MM.1S (cell line): ENCODE measurements at regions not wholly inside any gene's neighbourhood (a gene's known extent, or its start where the extent isn't known, plus 50 kb on each side); places are given as distances from the start of the nearest gene placed in this dataset.

Experiments
- DNase-seq: peaks from one replicate; pipeline ENCODE4 v3.0.0-alpha.2; 2015
- H2AFZ ChIP-seq: fragments of 300-600 bp; sonication (generic); 2 replicates; pipeline ENCODE4 v1.6.0; 2016; ENCODE audit warnings: antibody characterized with exemption, low read length
- H3F3A ChIP-seq: fragments of 300-600 bp; sonication (generic); 2 replicates; pipeline ENCODE4 v1.6.1; 2016; ENCODE audit warnings: mild to moderate bottlenecking, antibody characterized with exemption, low read length, moderate library complexity, mixed read lengths; ENCODE audit not compliant: insufficient read depth
- H3K27ac ChIP-seq: fragments of 300-600 bp; sonication (generic); 2 replicates; pipeline ENCODE4 v1.5.1; 2016; ENCODE audit warnings: mild to moderate bottlenecking, low read length
- H3K27me3 ChIP-seq: fragments of 300-600 bp; sonication (generic); replicated peaks from 2 replicates; pipeline ENCODE4 v1.6.0; 2016; ENCODE audit warnings: low read length; ENCODE audit not compliant: insufficient read depth
- H3K36me3 ChIP-seq: fragments of 300-600 bp; sonication (generic); replicated peaks from 2 replicates; pipeline ENCODE4 v1.6.1; 2016; ENCODE audit warnings: mild to moderate bottlenecking, low read length, mixed read lengths; ENCODE audit not compliant: insufficient read depth
- H3K4me1 ChIP-seq: fragments of 300-600 bp; sonication (generic); 2 replicates; pipeline ENCODE4 v1.6.1; 2016; ENCODE audit warnings: low read length, mixed read lengths
- H3K4me2 ChIP-seq: fragments of 300-600 bp; sonication (generic); 2 replicates; pipeline ENCODE4 v1.6.0; 2016; ENCODE audit warnings: low read depth, low read length
- H3K4me3 ChIP-seq: fragments of 300-600 bp; sonication (generic); 2 replicates; pipeline ENCODE4 v1.5.1; 2016; ENCODE audit warnings: low read length, mixed read lengths
- H3K79me2 ChIP-seq: fragments of 300-600 bp; sonication (generic); 2 replicates; pipeline ENCODE4 v1.6.1; 2016; ENCODE audit warnings: mixed run types, low read length, mixed read lengths
- H3K9ac ChIP-seq: fragments of 300-600 bp; sonication (generic); 2 replicates; pipeline ENCODE4 v1.6.1; 2016; ENCODE audit warnings: low read length, mixed read lengths
- H3K9me2 ChIP-seq: fragments of 300-600 bp; sonication (generic); replicated peaks from 2 replicates; pipeline ENCODE4 v1.6.1; 2016; ENCODE audit warnings: mild to moderate bottlenecking, low read length, mixed read lengths; ENCODE audit not compliant: insufficient read depth
- H3K9me3 ChIP-seq: fragments of 300-600 bp; sonication (generic); replicated peaks from 2 replicates; pipeline ENCODE4 v1.6.1; 2016; ENCODE audit warnings: mild to moderate bottlenecking, low read length, mixed read lengths; ENCODE audit not compliant: insufficient read depth
- H4K20me1 ChIP-seq: fragments of 300-600 bp; sonication (generic); 2 replicates; pipeline ENCODE4 v1.6.1; 2016; ENCODE audit warnings: mild to moderate bottlenecking, low read length, moderate library complexity, mixed read lengths; ENCODE audit not compliant: insufficient read depth
- EZH2 ChIP-seq: fragments of 300-600 bp; sonication (generic); optimal IDR thresholded peaks from 2 replicates; pipeline ENCODE3; 2017; ENCODE audit warnings: low read depth, mild to moderate bottlenecking, antibody characterized with exemption, low read length, mixed read lengths
- EZH2phosphoT487 ChIP-seq: fragments of 300-600 bp; sonication (generic); IDR thresholded peaks from 2 replicates; pipeline ENCODE4 v1.6.1; 2018; ENCODE audit warnings: antibody characterized with exemption, low read length
- TF ChIP-seq, protein P1 (sequence below): fragments of 300-600 bp; sonication (generic); IDR thresholded peaks from 2 replicates; pipeline ENCODE4 v1.5.1; 2016; ENCODE audit warnings: antibody characterized with exemption, low read length, mixed read lengths

DNA sequence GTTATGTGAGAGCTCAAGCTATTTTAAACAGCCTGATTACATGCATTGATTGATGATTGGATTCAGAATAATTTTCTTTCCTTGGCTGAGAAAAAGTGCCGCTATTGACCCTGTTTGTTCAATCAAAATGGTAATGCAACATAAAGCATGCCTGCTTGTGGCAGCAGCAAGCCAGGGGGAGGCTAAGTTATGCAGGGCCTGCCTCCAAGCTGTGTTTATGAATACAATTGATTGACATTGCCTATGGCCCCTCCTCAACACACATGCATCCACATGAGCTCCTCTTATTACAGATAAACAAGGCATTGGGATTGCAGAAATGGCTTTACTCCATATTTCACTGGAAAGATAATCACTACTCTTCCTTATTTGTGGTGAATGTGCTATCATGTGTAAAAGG lies 395.6 kb downstream of the TDRD15 start:
- Histone ChIP-seq H3K9me3 (no peaks in the 10 kb centered on the region), H3K27ac (no peak overlapping the region), H3K4me1 (no peaks in the 10 kb centered on the region), H3K79me2 (no peaks in the 10 kb centered on the region), H3K4me3 (no peak overlapping the region), H3K4me2 (no peak overlapping the region), H2AFZ (no peak overlapping the region), H3F3A (no peaks in the 10 kb centered on the region), H3K9ac (no peak overlapping the region), H4K20me1 (no peaks in the 10 kb centered on the region), H3K27me3 (no peaks in the 10 kb centered on the region), H3K9me2 (no peaks in the 10 kb centered on the region), H3K36me3 (no peaks in the 10 kb centered on the region)
- TF ChIP-seq EZH2phosphoT487 (no peak), EZH2 (no peak)
- TF ChIP-seq, protein P1, sequence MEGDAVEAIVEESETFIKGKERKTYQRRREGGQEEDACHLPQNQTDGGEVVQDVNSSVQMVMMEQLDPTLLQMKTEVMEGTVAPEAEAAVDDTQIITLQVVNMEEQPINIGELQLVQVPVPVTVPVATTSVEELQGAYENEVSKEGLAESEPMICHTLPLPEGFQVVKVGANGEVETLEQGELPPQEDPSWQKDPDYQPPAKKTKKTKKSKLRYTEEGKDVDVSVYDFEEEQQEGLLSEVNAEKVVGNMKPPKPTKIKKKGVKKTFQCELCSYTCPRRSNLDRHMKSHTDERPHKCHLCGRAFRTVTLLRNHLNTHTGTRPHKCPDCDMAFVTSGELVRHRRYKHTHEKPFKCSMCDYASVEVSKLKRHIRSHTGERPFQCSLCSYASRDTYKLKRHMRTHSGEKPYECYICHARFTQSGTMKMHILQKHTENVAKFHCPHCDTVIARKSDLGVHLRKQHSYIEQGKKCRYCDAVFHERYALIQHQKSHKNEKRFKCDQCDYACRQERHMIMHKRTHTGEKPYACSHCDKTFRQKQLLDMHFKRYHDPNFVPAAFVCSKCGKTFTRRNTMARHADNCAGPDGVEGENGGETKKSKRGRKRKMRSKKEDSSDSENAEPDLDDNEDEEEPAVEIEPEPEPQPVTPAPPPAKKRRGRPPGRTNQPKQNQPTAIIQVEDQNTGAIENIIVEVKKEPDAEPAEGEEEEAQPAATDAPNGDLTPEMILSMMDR, result no peak
- no peak for DNase-seq

DNA sequence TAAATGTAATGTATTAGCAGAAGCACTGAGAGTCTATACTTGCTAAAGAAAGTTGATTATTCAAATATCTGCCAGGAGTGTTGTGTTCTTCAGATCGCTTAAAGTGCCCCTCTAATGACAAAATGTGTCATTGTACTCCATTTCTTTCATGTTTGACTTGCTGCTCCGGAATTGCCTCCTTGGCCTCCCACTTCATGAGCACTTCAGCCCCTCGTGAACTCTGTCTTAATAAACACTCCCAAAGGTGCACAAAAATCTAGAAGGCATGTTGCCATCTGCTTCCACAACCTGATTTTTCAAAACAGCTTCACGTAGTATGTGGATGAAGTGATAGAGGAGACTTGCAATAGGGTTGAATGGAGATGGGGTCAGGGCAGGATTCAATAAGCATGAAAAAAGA lies 396.1 kb downstream of the TDRD15 start:
- Histone ChIP-seq H3K9ac (no peak overlapping the region), H3K9me2 (no peaks in the 10 kb centered on the region), H3K79me2 (no peaks in the 10 kb centered on the region), H3K9me3 (no peaks in the 10 kb centered on the region), H4K20me1 (no peaks in the 10 kb centered on the region), H3K36me3 (no peaks in the 10 kb centered on the region), H3F3A (no peaks in the 10 kb centered on the region), H3K27me3 (no peaks in the 10 kb centered on the region), H3K4me2 (no peak overlapping the region), H3K4me3 (no peak overlapping the region), H2AFZ (no peak overlapping the region), H3K27ac (no peak overlapping the region), H3K4me1 (no peaks in the 10 kb centered on the region)
- no peak for DNase-seq
- TF ChIP-seq EZH2 (no peak), EZH2phosphoT487 (no peak)
- TF ChIP-seq, protein P1, result no peak

DNA sequence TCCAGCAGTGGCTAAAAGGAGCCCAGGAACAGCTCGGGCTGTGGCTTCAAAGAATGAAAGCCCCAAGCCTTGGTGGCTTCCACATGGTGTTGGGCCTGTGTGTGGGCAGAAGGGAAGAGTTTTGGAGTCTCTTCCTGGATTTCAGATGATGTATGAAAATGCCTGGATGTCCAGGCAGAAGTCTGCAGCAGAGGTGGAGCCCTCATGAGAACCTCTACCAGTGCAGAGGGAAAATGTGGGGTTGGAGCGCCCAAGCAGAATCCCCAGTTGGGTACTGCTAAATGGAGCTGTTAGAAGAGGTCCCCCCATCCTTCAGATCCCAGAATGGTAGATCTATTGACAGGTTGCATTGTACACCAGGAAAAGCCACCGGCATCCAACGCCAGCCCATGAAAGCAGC lies 412.1 kb downstream of the TDRD15 start:
- H3K9me3 ChIP-seq, result no peaks in the 10 kb centered on the region
- no peaks in the 10 kb centered on the region for H3K36me3 ChIP-seq
- no peak overlapping the region for H3K27ac ChIP-seq
- H2AFZ ChIP-seq, result no peak overlapping the region
- no peaks in the 10 kb centered on the region for H4K20me1 ChIP-seq
- TF ChIP-seq EZH2 (no peak), EZH2phosphoT487 (no peak)
- TF ChIP-seq, protein P1, result no peak
- no peaks in the 10 kb centered on the region for H3K79me2 ChIP-seq
- no peaks in the 10 kb centered on the region for H3F3A ChIP-seq
- no peaks in the 10 kb centered on the region for H3K9me2 ChIP-seq
- no peak overlapping the region for H3K4me3 ChIP-seq
- no peaks in the 10 kb centered on the region for H3K27me3 ChIP-seq
- DNase-seq, result no peak
- H3K4me1 ChIP-seq, result no peaks in the 10 kb centered on the region
- no peak overlapping the region for H3K4me2 ChIP-seq
- no peak overlapping the region for H3K9ac ChIP-seq
